Spinal cord (tissue), 1 donor: ENCODE measurements at regions not wholly inside any gene's neighbourhood (a gene's known extent, or its start where the extent isn't known, plus 50 kb on each side); places are given as distances from the start of the nearest gene placed in this dataset. TPM values are rescaled to one million over a fixed set of nuclear protein-coding genes. Genes with fewer than 3 reads are reported as not detected.

Experiments
- small RNA-seq: library from RNA; depleted of rRNA; stranded (forward); fragments of <200 nt; gene quantifications from one replicate; pipeline ENCODE3, GENCODE V24; 2014; ENCODE audit warnings: low replicate concordance

Small RNA genes lying in the stretch of these regions (small RNA-seq; reads per million reads assigned to genes)
- gene AC061975.2: not detected
